ENCODE measurements at regions not wholly inside any gene's neighbourhood (a gene's known extent, or its start where the extent isn't known, plus 50 kb on each side); places are given as distances from the start of the nearest gene placed in this dataset.

DNA sequence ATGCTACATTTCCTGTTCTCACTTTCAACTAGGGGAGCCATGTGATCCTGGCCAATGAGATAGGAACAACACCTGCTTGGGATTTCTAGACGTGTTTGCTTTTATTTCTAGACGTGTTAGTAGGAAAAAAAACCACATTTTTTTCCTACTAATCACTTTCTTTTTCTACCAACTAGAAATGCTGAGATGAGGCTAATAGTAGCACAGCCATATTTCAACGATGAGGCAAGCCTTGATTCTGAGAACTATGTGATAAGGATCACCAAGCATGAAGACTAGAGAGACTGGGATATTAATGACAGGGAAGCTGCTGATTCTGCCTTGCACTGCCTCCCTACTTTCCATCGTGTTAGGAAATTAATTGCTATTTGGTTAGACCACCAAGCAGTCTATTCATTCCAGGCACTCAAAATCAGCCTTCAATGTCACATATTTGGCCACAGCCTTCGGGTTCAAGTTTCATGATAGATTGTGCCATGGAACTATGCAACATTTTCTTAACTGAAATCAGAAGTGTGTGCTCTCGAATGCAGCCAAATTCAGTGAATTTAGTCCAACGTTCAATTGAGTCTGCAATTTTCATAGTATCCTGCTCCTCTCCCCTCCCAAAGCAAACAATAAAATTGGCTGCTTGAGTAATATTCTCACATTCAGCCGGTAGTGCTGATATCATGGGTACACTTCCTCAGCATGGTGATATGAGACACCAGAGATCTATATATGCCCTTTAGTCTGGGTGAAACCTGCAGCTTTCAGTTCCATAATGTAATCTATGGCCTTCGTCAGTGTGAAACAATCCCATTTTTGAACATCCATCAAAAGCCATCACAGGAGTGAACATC, 98.1 kb downstream of the GPR37 start:
- WGBS, 2 donors, result 60 to 61% methylated on average over 9 of the region's 9 CpGs
- TF ChIP-seq POLR2A (IDR thresholded peaks at IDR 0.05), result no peak
- TF ChIP-seq, protein P1, sequence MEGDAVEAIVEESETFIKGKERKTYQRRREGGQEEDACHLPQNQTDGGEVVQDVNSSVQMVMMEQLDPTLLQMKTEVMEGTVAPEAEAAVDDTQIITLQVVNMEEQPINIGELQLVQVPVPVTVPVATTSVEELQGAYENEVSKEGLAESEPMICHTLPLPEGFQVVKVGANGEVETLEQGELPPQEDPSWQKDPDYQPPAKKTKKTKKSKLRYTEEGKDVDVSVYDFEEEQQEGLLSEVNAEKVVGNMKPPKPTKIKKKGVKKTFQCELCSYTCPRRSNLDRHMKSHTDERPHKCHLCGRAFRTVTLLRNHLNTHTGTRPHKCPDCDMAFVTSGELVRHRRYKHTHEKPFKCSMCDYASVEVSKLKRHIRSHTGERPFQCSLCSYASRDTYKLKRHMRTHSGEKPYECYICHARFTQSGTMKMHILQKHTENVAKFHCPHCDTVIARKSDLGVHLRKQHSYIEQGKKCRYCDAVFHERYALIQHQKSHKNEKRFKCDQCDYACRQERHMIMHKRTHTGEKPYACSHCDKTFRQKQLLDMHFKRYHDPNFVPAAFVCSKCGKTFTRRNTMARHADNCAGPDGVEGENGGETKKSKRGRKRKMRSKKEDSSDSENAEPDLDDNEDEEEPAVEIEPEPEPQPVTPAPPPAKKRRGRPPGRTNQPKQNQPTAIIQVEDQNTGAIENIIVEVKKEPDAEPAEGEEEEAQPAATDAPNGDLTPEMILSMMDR (IDR thresholded peaks at IDR 0.05), result no peak
- no peak for DNase-seq (ENCODE audit: low spot score in 2 of 2)
- intact Hi-C loops (cut with DNase I; ENCODE audit: low total_unique reads), result no loop called here
- no peak overlapping the region for H3K4me3 ChIP-seq (ENCODE audit: low read depth, poor library complexity, severe bottlenecking)

- DNase-seq (ENCODE audit: low spot score in 2 of 2), result no peak
- TF ChIP-seq POLR2A (IDR thresholded peaks at IDR 0.05), result no peak
- TF ChIP-seq, protein P1 (IDR thresholded peaks at IDR 0.05), result no peak
- H3K4me3 ChIP-seq (ENCODE audit: low read depth, poor library complexity, severe bottlenecking), result no peak overlapping the region
- intact Hi-C loops (cut with DNase I; ENCODE audit: low total_unique reads), result no loop called here
Measured at GRCh38 chr7:124662937-124663336, 102.7 kb downstream of the GPR37 start.

DNA sequence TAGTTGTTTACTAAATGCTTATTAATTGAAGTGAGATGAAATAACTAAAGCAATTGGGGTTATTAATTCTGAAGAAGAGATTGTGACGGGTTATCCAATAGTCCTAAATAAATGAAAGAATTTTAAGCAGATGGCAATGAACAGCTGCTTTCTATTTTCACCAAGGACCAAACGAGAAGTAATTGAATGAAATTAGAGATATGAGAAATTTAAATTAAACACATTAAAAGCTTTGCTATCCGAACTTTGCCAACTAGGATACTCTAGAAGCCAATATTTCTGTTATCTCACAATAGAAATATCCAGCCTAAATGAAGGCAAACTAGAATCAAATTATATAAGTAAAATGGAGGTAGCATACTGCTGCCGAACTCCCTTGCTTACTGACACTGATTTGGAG, 103.2 kb downstream of the GPR37 start:
- intact Hi-C loops (cut with DNase I; ENCODE audit: low total_unique reads), result no loop called here
- no peak for DNase-seq (ENCODE audit: low spot score in 2 of 2)
- no peak overlapping the region for H3K4me3 ChIP-seq (ENCODE audit: low read depth, poor library complexity, severe bottlenecking)
- TF ChIP-seq, protein P1 (IDR thresholded peaks at IDR 0.05), result no peak
- no peak for TF ChIP-seq POLR2A (IDR thresholded peaks at IDR 0.05)
- WGBS, 2 donors, result 57 to 61% methylated on average over 4 of the region's 4 CpGs

DNA sequence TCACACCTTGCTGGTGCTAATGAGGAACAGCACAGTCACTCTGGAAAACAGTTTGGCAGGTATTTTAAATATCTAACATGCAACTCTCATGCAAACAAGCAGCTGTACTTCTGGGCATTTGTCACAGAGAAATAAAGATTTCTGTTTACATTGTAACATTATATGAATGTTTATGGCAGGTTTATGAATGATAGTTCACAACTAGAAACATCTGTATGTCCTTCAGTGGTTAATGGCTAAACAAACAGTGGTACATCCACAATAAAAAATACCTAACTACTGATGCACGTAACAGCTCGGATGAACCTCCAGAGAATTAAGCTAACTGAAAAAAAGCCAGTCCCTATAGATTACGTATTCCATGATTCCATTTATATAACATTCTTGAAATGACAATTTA, 109.6 kb downstream of the GPR37 start:
- TF ChIP-seq POLR2A (IDR thresholded peaks at IDR 0.05), result no peak
- TF ChIP-seq, protein P1 (IDR thresholded peaks at IDR 0.05), result no peak
- 70 to 85% methylated on average over 3 of the region's 3 CpGs for WGBS, 2 donors
- intact Hi-C loops (cut with DNase I; ENCODE audit: low total_unique reads), result no loop called here
- H3K4me3 ChIP-seq (ENCODE audit: low read depth, poor library complexity, severe bottlenecking), result no peak overlapping the region
- DNase-seq (ENCODE audit: low spot score in 2 of 2), result no peak

- WGBS, 2 donors, result 77 to 89% methylated on average over 1 of the region's 1 CpG
- intact Hi-C loops (cut with DNase I; ENCODE audit: low total_unique reads), result no loop called here
- TF ChIP-seq, protein P1 (IDR thresholded peaks at IDR 0.05), result no peak
- TF ChIP-seq POLR2A (IDR thresholded peaks at IDR 0.05), result no peak
- H3K4me3 ChIP-seq (ENCODE audit: low read depth, poor library complexity, severe bottlenecking), result no peak overlapping the region
- DNase-seq (ENCODE audit: low spot score in 2 of 2), result no peak
Measured at GRCh38 chr7:124652237-124652636, 113.4 kb downstream of the GPR37 start.

- TF ChIP-seq POLR2A (IDR thresholded peaks at IDR 0.05), result no peak
- TF ChIP-seq, protein P1 (IDR thresholded peaks at IDR 0.05), result no peak
- DNase-seq (ENCODE audit: low spot score in 2 of 2), result no peak
- no peak overlapping the region for H3K4me3 ChIP-seq (ENCODE audit: low read depth, poor library complexity, severe bottlenecking)
- intact Hi-C loops (cut with DNase I; ENCODE audit: low total_unique reads), result no loop called here
- WGBS, 2 donors, result 79 to 87% methylated on average over 4 of the region's 4 CpGs
Measured at GRCh38 chr7:124651136-124651535, 114.5 kb downstream of the GPR37 start.

Data from lower leg skin (tissue), 4 donors.